HEK293 (cell line): ENCODE measurements at regions not wholly inside any gene's neighbourhood (a gene's known extent, or its start where the extent isn't known, plus 50 kb on each side); places are given as distances from the start of the nearest gene placed in this dataset.

Source experiments
- CTCF ChIP-seq: fragments of 450-650 bp; formaldehyde crosslinking; IDR thresholded peaks from 2 replicates; pipeline ENCODE4 v1.5.1; 2016; ENCODE audit warnings: missing biosample characterization, missing genetic modification characterization
- ZBTB21 ChIP-seq: fragments of 450-650 bp; formaldehyde crosslinking; IDR thresholded peaks from 2 replicates; pipeline ENCODE4 v1.5.1; 2017; ENCODE audit warnings: missing biosample characterization, missing genetic modification characterization
- ZFHX2 ChIP-seq: fragments of 450-650 bp; formaldehyde crosslinking; conservative IDR thresholded peaks from 2 replicates; pipeline ENCODE4 v1.5.1; 2016; ENCODE audit warnings: missing biosample characterization, missing genetic modification characterization
- ZNF132 ChIP-seq: fragments of 450-650 bp; formaldehyde crosslinking; IDR thresholded peaks from 2 replicates; pipeline ENCODE4 v1.5.1; 2017; ENCODE audit warnings: missing biosample characterization, missing genetic modification characterization, borderline replicate concordance
- ZNF184 ChIP-seq: fragments of 450-650 bp; IDR thresholded peaks from 2 replicates; pipeline ENCODE4 v1.5.1; 2018; ENCODE audit warnings: missing biosample characterization, mild to moderate bottlenecking, missing genetic modification characterization
- ZNF302 ChIP-seq: fragments of 450-650 bp; formaldehyde crosslinking; IDR thresholded peaks from 2 replicates; pipeline ENCODE4 v1.5.1; 2016; ENCODE audit warnings: missing biosample characterization, missing genetic modification characterization, low read depth
- ZNF335 ChIP-seq: fragments of 450-650 bp; formaldehyde crosslinking; conservative IDR thresholded peaks from 2 replicates; pipeline ENCODE4 v1.5.1; 2016; ENCODE audit warnings: missing biosample characterization, missing genetic modification characterization
- TF ChIP-seq, protein P1 (sequence below): fragments of 450-650 bp; formaldehyde crosslinking; IDR thresholded peaks from 2 replicates; pipeline ENCODE4 v1.5.1; 2016; ENCODE audit warnings: missing biosample characterization, missing genetic modification characterization
- TF ChIP-seq, protein P2 (sequence below): fragments of 450-650 bp; formaldehyde crosslinking; IDR thresholded peaks from 2 replicates; pipeline ENCODE4 v1.5.1; 2016; ENCODE audit warnings: missing biosample characterization, missing genetic modification characterization

GRCh38 chr11:112368381-112368780 lies 107.7 kb upstream of the PLET1 start:
- TF ChIP-seq ZNF132 (tag by site-specific recombination) (no peak), CTCF (tag by site-specific recombination) (no peak), ZNF335 (tag by site-specific recombination) (no peak), ZNF184 (tag by site-specific recombination) (no peak), ZFHX2 (no peak), ZBTB21 (no peak), ZNF302 (no peak)
- TF ChIP-seq, protein P1, sequence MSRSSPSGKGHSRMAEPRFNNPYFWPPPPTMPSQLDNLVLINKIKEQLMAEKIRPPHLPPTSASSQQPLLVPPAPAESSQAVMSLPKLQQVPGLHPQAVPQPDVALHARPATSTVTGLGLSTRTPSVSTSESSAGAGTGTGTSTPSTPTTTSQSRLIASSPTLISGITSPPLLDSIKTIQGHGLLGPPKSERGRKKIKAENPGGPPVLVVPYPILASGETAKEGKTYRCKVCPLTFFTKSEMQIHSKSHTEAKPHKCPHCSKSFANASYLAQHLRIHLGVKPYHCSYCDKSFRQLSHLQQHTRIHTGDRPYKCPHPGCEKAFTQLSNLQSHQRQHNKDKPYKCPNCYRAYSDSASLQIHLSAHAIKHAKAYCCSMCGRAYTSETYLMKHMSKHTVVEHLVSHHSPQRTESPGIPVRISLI: no peak
- TF ChIP-seq, protein P2, sequence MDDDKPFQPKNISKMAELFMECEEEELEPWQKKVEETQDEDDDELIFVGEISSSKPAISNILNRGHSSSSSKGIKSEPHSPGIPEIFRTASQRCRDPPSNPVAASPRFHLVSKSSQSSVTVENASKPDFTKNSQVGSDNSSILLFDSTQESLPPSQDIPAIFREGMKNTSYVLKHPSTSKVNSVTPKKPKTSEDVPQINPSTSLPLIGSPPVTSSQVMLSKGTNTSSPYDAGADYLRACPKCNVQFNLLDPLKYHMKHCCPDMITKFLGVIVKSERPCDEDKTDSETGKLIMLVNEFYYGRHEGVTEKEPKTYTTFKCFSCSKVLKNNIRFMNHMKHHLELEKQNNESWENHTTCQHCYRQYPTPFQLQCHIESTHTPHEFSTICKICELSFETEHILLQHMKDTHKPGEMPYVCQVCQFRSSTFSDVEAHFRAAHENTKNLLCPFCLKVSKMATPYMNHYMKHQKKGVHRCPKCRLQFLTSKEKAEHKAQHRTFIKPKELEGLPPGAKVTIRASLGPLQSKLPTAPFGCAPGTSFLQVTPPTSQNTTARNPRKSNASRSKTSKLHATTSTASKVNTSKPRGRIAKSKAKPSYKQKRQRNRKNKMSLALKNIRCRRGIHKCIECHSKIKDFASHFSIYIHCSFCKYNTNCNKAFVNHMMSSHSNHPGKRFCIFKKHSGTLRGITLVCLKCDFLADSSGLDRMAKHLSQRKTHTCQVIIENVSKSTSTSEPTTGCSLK (tag by site-specific recombination): no peak
